HCT116 (cell line): ENCODE measurements at regions not wholly inside any gene's neighbourhood (a gene's known extent, or its start where the extent isn't known, plus 50 kb on each side); places are given as distances from the start of the nearest gene placed in this dataset.

Experiments used
- CBX3 ChIP-seq: IDR thresholded peaks from 2 replicates; pipeline ENCODE4 v1.6.1; 2012; ENCODE audit warnings: low read depth
- EZH2 ChIP-seq: fragments of 200-600 bp; sonication (generic); IDR thresholded peaks from 2 replicates; pipeline ENCODE4 v1.6.1; 2017; ENCODE audit warnings: antibody characterized with exemption, mixed run types
- POLR2AphosphoS5 ChIP-seq: IDR thresholded peaks from 2 replicates; pipeline ENCODE4 v1.6.1; 2011; ENCODE audit warnings: mild to moderate bottlenecking, low read depth, low read length, moderate library complexity
- TF ChIP-seq, protein P1 (sequence below), 3 experiments: fragments of 200-600 bp in 1 of 3; sonication (generic) in 1 of 3; IDR thresholded peaks in 2 of 3; conservative IDR thresholded peaks in 1 of 3; 2 replicates each; pipeline ENCODE4 v1.5.1; 2012 to 2017; ENCODE audit warnings: low read depth in 2 of 3, low read length in 2 of 3, antibody characterized with exemption in 1 of 3, borderline replicate concordance in 1 of 3, control low read depth in 1 of 3, mild to moderate bottlenecking in 1 of 3, mixed read lengths in 1 of 3, mixed run types in 1 of 3, moderate library complexity in 1 of 3; ENCODE audit not compliant: insufficient read depth in 1 of 3

- TF ChIP-seq, protein P1, sequence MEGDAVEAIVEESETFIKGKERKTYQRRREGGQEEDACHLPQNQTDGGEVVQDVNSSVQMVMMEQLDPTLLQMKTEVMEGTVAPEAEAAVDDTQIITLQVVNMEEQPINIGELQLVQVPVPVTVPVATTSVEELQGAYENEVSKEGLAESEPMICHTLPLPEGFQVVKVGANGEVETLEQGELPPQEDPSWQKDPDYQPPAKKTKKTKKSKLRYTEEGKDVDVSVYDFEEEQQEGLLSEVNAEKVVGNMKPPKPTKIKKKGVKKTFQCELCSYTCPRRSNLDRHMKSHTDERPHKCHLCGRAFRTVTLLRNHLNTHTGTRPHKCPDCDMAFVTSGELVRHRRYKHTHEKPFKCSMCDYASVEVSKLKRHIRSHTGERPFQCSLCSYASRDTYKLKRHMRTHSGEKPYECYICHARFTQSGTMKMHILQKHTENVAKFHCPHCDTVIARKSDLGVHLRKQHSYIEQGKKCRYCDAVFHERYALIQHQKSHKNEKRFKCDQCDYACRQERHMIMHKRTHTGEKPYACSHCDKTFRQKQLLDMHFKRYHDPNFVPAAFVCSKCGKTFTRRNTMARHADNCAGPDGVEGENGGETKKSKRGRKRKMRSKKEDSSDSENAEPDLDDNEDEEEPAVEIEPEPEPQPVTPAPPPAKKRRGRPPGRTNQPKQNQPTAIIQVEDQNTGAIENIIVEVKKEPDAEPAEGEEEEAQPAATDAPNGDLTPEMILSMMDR (IDR thresholded peaks at IDR 0.05 in 2 of 3, conservative IDR thresholded peaks at IDR 0.05 in 1 of 3; ENCODE audit: borderline replicate concordance in 1 of 3, insufficient read depth in 1 of 3, low read depth in 2 of 3, low read length in 2 of 3): no peak
- TF ChIP-seq POLR2AphosphoS5 (no peak), EZH2 (no peak), CBX3 (no peak)
These were observed 84.2 kb downstream of the NDUFS5 start for GRCh38 chr1:39110325-39110851.
